PC-3 (cell line): ENCODE measurements at regions not wholly inside any gene's neighbourhood (a gene's known extent, or its start where the extent isn't known, plus 50 kb on each side); places are given as distances from the start of the nearest gene placed in this dataset.

Experiments used
- ATAC-seq: fragments of 200-7000 bp; cut with Tn5 transposase; 2 replicates; pipeline ENCODE4 v1.9.1; 2020; ENCODE audit warnings: mild to moderate bottlenecking, moderate library complexity
- BruUV-seq: library from RNA; stranded (reverse); fragments of 400-500 nt; replicated peaks from 2 replicates; lab custom pipeline; 2021; lab: Mats Ljungman, UMichigan
- CTCF ChIA-PET: fragments of 300-600 bp; sonication (Branson Sonifier 250); formaldehyde crosslinking; loops from one replicate; lab custom pipeline; 2022; ENCODE audit warnings: antibody characterized with exemption; lab: Charles Lee
- POLR2A ChIA-PET: fragments of 300-600 bp; sonication (Branson Sonifier 250); formaldehyde crosslinking; loops from one replicate; lab custom pipeline; 2022; ENCODE audit warnings: antibody characterized with exemption; ENCODE audit not compliant: unreplicated experiment; lab: Charles Lee
- DNase-seq: peaks from one replicate; pipeline ENCODE4 v3.0.0-alpha.2; 2015
- H2AFZ ChIP-seq: fragments of 300-600 bp; sonication (generic); 2 replicates; pipeline ENCODE4 v1.6.0; 2016; ENCODE audit warnings: antibody characterized with exemption, low read length
- H3F3A ChIP-seq: fragments of 300-600 bp; sonication (generic); one replicate; pipeline ENCODE4 v1.6.0; 2017; ENCODE audit warnings: antibody characterized with exemption, low read length, control low read depth, mild to moderate bottlenecking; ENCODE audit not compliant: unreplicated experiment
- H3K27ac ChIP-seq: fragments of 300-600 bp; sonication (generic); 2 replicates; pipeline ENCODE4 v1.5.1; 2016; ENCODE audit warnings: mild to moderate bottlenecking, low read length
- H3K27me3 ChIP-seq: fragments of 300-600 bp; sonication (generic); 2 replicates; pipeline ENCODE4 v1.6.1; 2016; ENCODE audit warnings: low read length, mixed read lengths
- H3K36me3 ChIP-seq: fragments of 300-600 bp; sonication (generic); 2 replicates; pipeline ENCODE4 v1.6.1; 2016; ENCODE audit warnings: low read depth, mixed run types, low read length, mixed read lengths
- H3K4me1 ChIP-seq: fragments of 300-600 bp; sonication (generic); 2 replicates; pipeline ENCODE4 v1.5.1; 2016; ENCODE audit warnings: low read length; ENCODE audit not compliant: insufficient read depth
- H3K4me2 ChIP-seq: fragments of 300-600 bp; sonication (generic); 2 replicates; pipeline ENCODE4 v1.6.0; 2016; ENCODE audit warnings: low read length
- H3K4me3 ChIP-seq: fragments of 300-600 bp; sonication (generic); 2 replicates; pipeline ENCODE4 v1.5.1; 2016; ENCODE audit warnings: mild to moderate bottlenecking, low read length, mixed read lengths
- H3K79me2 ChIP-seq: fragments of 300-600 bp; sonication (generic); 2 replicates; pipeline ENCODE4 v1.6.1; 2017; ENCODE audit warnings: low read length, mixed read lengths
- H3K9ac ChIP-seq: fragments of 300-600 bp; sonication (generic); 2 replicates; pipeline ENCODE4 v1.6.0; 2016; ENCODE audit warnings: mild to moderate bottlenecking, low read length
- H3K9me2 ChIP-seq: fragments of 300-600 bp; sonication (generic); replicated peaks from 2 replicates; pipeline ENCODE4 v1.6.1; 2016; ENCODE audit warnings: mixed run types, low read length, mixed read lengths
- H3K9me3 ChIP-seq: fragments of 300-600 bp; sonication (generic); 2 replicates; pipeline ENCODE4 v1.6.1; 2016; ENCODE audit warnings: low read length, mixed read lengths
- H4K20me1 ChIP-seq: fragments of 300-600 bp; sonication (generic); 2 replicates; pipeline ENCODE4 v1.6.1; 2016; ENCODE audit warnings: low read length, mixed read lengths
- CTCF ChIP-seq: fragments of 300-600 bp; sonication (generic); conservative IDR thresholded peaks from 2 replicates; pipeline ENCODE4 v1.5.1; 2017; ENCODE audit warnings: antibody characterized with exemption, low read depth, mild to moderate bottlenecking, low read length
- EZH2 ChIP-seq: fragments of 300-600 bp; sonication (generic); IDR thresholded peaks from one replicate; pipeline ENCODE4 v1.6.1; 2017; ENCODE audit warnings: antibody characterized with exemption, mild to moderate bottlenecking, low read length; ENCODE audit not compliant: unreplicated experiment
- EZH2phosphoT487 ChIP-seq: fragments of 300-600 bp; sonication (generic); IDR thresholded peaks from 2 replicates; pipeline ENCODE4 v1.6.1; 2018; ENCODE audit warnings: mild to moderate bottlenecking, antibody characterized with exemption, low read length, borderline replicate concordance
- intact Hi-C: fragments of 100-400 bp; cut with micrococcal nuclease; formaldehyde crosslinking; loops from 2 replicates; pipeline ENCODE4 v1.9.0; 2023

- intact Hi-C loops, result no loop called here
- no peak overlapping the region for H3K4me3 ChIP-seq
- H3K9ac ChIP-seq, result no peak overlapping the region
- H3K27me3 ChIP-seq, result no peaks in the 10 kb centered on the region
- H3K9me3 ChIP-seq, result no peaks in the 10 kb centered on the region
- no peaks in the 10 kb centered on the region for H3K79me2 ChIP-seq
- no peaks in the 10 kb centered on the region for H3K9me2 ChIP-seq
- no peak overlapping the region for H3K27ac ChIP-seq
- H4K20me1 ChIP-seq, result no peaks in the 10 kb centered on the region
- DNase-seq, result no peak
- BruUV-seq, result no TSS peak
- H2AFZ ChIP-seq, result no peak overlapping the region
- ATAC-seq, result no peak
- ChIA-PET POLR2A (no interaction called here), CTCF (no interaction called here)
- no peak overlapping the region for H3K4me2 ChIP-seq
- no peaks in the 10 kb centered on the region for H3F3A ChIP-seq
- H3K36me3 ChIP-seq, result no peaks in the 10 kb centered on the region
- TF ChIP-seq EZH2phosphoT487 (no peak), EZH2 (no peak), CTCF (no peak)
- H3K4me1 ChIP-seq, result no peaks in the 10 kb centered on the region
These were observed 304.8 kb downstream of the USP25 start for GRCh38 chr21:16034446-16035190.

- Histone ChIP-seq H3K4me3 (no peak overlapping the region), H3K9ac (no peak overlapping the region), H3K4me1 (no peaks in the 10 kb centered on the region), H3K27ac (no peak overlapping the region), H2AFZ (no peak overlapping the region), H3K79me2 (no peaks in the 10 kb centered on the region), H3K9me3 (no peaks in the 10 kb centered on the region), H3K36me3 (no peaks in the 10 kb centered on the region), H4K20me1 (no peaks in the 10 kb centered on the region), H3K4me2 (no peak overlapping the region), H3K9me2 (no peaks in the 10 kb centered on the region), H3F3A (no peaks in the 10 kb centered on the region), H3K27me3 (no peaks in the 10 kb centered on the region)
- ATAC-seq (no peak), DNase-seq (peak; percentile 7)
- TF ChIP-seq CTCF (no peak), EZH2phosphoT487 (no peak), EZH2 (no peak)
- ChIA-PET CTCF (no interaction called here), POLR2A (no interaction called here)
- intact Hi-C loops, result no loop called here
- BruUV-seq, result no TSS peak
These were observed 307.7 kb downstream of the USP25 start for GRCh38 chr21:16037421-16037955.

GRCh38 chr21:16040601-16041000 lies 310.8 kb downstream of the USP25 start:
- no peak overlapping the region for H3K9ac ChIP-seq
- ATAC-seq, result no peak
- no peak overlapping the region for H2AFZ ChIP-seq
- no peak for TF ChIP-seq EZH2
- TF ChIP-seq CTCF, result no peak
- no peak for TF ChIP-seq EZH2phosphoT487
- no TSS peak for BruUV-seq
- no peak overlapping the region for H3K27ac ChIP-seq
- no peaks in the 10 kb centered on the region for H3F3A ChIP-seq
- ChIA-PET POLR2A (no interaction called here), CTCF (no interaction called here)
- H3K27me3 ChIP-seq, result no peaks in the 10 kb centered on the region
- H3K4me1 ChIP-seq, result no peaks in the 10 kb centered on the region
- intact Hi-C loops, result no loop called here
- no peaks in the 10 kb centered on the region for H3K79me2 ChIP-seq
- no peaks in the 10 kb centered on the region for H3K36me3 ChIP-seq
- H3K9me2 ChIP-seq, result no peaks in the 10 kb centered on the region
- DNase-seq, result peak; percentile 26
- H4K20me1 ChIP-seq, result no peaks in the 10 kb centered on the region
- no peaks in the 10 kb centered on the region for H3K9me3 ChIP-seq
- no peak overlapping the region for H3K4me3 ChIP-seq
- no peak overlapping the region for H3K4me2 ChIP-seq
